ENCODE measurements at regions not wholly inside any gene's neighbourhood (a gene's known extent, or its start where the extent isn't known, plus 50 kb on each side); places are given as distances from the start of the nearest gene placed in this dataset.
"Not testable (repeated sequence)": the region's sequence is repeated elsewhere in the genome, so short reads cannot be mapped to it uniquely, and the experiment has no call there.

- peaks cover 6% of the 10 kb centered on the region for H3K9me3 Mint-ChIP-seq (ENCODE audit: low read depth)
- H3K36me3 Mint-ChIP-seq (ENCODE audit: insufficient read depth): no peaks in the 10 kb centered on the region
- no peak overlapping the region for H3K4me3 Mint-ChIP-seq (ENCODE audit: low read depth)
- no peak for DNase-seq (ENCODE audit: low spot score, unreplicated experiment)
- H3K4me1 Mint-ChIP-seq (ENCODE audit: low read depth): no peaks in the 10 kb centered on the region
- H3K27ac Mint-ChIP-seq: no peak overlapping the region
- TF ChIP-seq CTCF (IDR thresholded peaks at IDR 0.05; ENCODE audit: unreplicated experiment): no peak
- H3K27me3 Mint-ChIP-seq: no peaks in the 10 kb centered on the region
These were observed 678.2 kb upstream of the PRMT6 start for GRCh38 chr1:106378261-106378660.

- TF ChIP-seq CTCF (IDR thresholded peaks at IDR 0.05; ENCODE audit: unreplicated experiment): no peak
- Mint-ChIP-seq H3K9me3 (ENCODE audit: low read depth) (no peaks in the 10 kb centered on the region), H3K27ac (no peak overlapping the region), H3K4me1 (ENCODE audit: low read depth) (no peaks in the 10 kb centered on the region), H3K27me3 (no peaks in the 10 kb centered on the region), H3K4me3 (ENCODE audit: low read depth) (no peak overlapping the region), H3K36me3 (ENCODE audit: insufficient read depth) (no peaks in the 10 kb centered on the region)
- DNase-seq (ENCODE audit: low spot score, unreplicated experiment): no peak
These were observed 675.7 kb upstream of the PRMT6 start for GRCh38 chr1:106380772-106381171.

GRCh38 chr1:106389160-106389559 lies 667.3 kb upstream of the PRMT6 start:
- not testable (repeated sequence) for H3K27me3 Mint-ChIP-seq; DNase-seq (ENCODE audit: low spot score, unreplicated experiment); H3K4me3 Mint-ChIP-seq (ENCODE audit: low read depth); H3K36me3 Mint-ChIP-seq (ENCODE audit: insufficient read depth); H3K27ac Mint-ChIP-seq; H3K9me3 Mint-ChIP-seq (ENCODE audit: low read depth); H3K4me1 Mint-ChIP-seq (ENCODE audit: low read depth)

- Mint-ChIP-seq H3K9me3 (ENCODE audit: low read depth) (no peaks in the 10 kb centered on the region), H3K27me3 (no peaks in the 10 kb centered on the region), H3K36me3 (ENCODE audit: insufficient read depth) (no peaks in the 10 kb centered on the region), H3K27ac (no peak overlapping the region), H3K4me1 (ENCODE audit: low read depth) (peaks cover 10% of the 10 kb centered on the region), H3K4me3 (ENCODE audit: low read depth) (no peak overlapping the region)
- DNase-seq (ENCODE audit: low spot score, unreplicated experiment): no peak
- TF ChIP-seq CTCF (IDR thresholded peaks at IDR 0.05; ENCODE audit: unreplicated experiment): no peak
These were observed 663.4 kb upstream of the PRMT6 start for GRCh38 chr1:106393046-106393445.

- H3K36me3 Mint-ChIP-seq (ENCODE audit: insufficient read depth): no peaks in the 10 kb centered on the region
- no peak overlapping the region for H3K4me3 Mint-ChIP-seq (ENCODE audit: low read depth)
- H3K27me3 Mint-ChIP-seq: no peaks in the 10 kb centered on the region
- H3K4me1 Mint-ChIP-seq (ENCODE audit: low read depth): peaks cover 10% of the 10 kb centered on the region
- no peak for TF ChIP-seq CTCF (IDR thresholded peaks at IDR 0.05; ENCODE audit: unreplicated experiment)
- no peak overlapping the region for H3K27ac Mint-ChIP-seq
- H3K9me3 Mint-ChIP-seq (ENCODE audit: low read depth): no peaks in the 10 kb centered on the region
- DNase-seq (ENCODE audit: low spot score, unreplicated experiment): no peak
These were observed 660.5 kb upstream of the PRMT6 start for GRCh38 chr1:106396020-106396419.

- no peak for DNase-seq (ENCODE audit: low spot score, unreplicated experiment)
- no peak overlapping the region for H3K27ac Mint-ChIP-seq
- no peak for TF ChIP-seq CTCF (IDR thresholded peaks at IDR 0.05; ENCODE audit: unreplicated experiment)
- no peak overlapping the region for H3K4me3 Mint-ChIP-seq (ENCODE audit: low read depth)
- H3K36me3 Mint-ChIP-seq (ENCODE audit: insufficient read depth): no peaks in the 10 kb centered on the region
- H3K9me3 Mint-ChIP-seq (ENCODE audit: low read depth): no peaks in the 10 kb centered on the region
- H3K4me1 Mint-ChIP-seq (ENCODE audit: low read depth): peaks cover 10% of the 10 kb centered on the region
- no peaks in the 10 kb centered on the region for H3K27me3 Mint-ChIP-seq
These were observed 658.1 kb upstream of the PRMT6 start for GRCh38 chr1:106398391-106398790.

Data from progenitor cell of endocrine pancreas (in vitro differentiated cells).